ENCODE measurements at regions not wholly inside any gene's neighbourhood (a gene's known extent, or its start where the extent isn't known, plus 50 kb on each side); places are given as distances from the start of the nearest gene placed in this dataset.

DNA sequence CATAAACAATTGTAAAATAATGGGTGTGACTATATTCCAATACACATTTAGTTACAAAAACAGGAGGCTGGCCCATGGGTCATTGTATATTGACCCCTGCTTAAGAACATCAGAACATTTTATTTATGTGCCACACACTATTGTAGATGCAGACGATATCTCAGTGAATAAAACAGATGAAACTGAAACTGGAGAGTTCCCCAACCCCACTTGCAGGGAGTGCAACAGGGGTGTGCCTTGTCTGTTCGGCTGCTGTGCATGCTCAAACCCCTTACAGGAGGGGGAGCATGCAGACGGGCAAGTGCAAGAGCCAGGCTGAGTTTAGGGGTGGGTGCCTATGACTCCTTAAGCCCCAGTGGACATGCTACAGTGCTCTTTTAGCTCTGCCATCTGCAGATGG is 509.6 kb downstream of the IGSF11 start:
- Histone ChIP-seq H3K4me1 (replicated peaks in 1 of 2; ENCODE audit: control insufficient read depth in 2 of 2, insufficient read depth in 2 of 2, low read length in 2 of 2) (no peaks in the 10 kb centered on the region; a peak in 1 of 5 replicates), H3K9me1 (ENCODE audit: control insufficient read depth, insufficient read depth, low read length) (no peaks in the 10 kb centered on the region), H3K27ac (ENCODE audit: extremely low read depth, low read depth, low read length) (no peak overlapping the region), H3K4me3 (no peak overlapping the region), H3K9ac (ENCODE audit: insufficient read depth in 1 of 2, low read depth in 2 of 2, low read length in 2 of 2) (no peak overlapping the region), H3K4me2 (ENCODE audit: insufficient read depth, low read length) (no peak overlapping the region), H4K20me1 (replicated peaks; ENCODE audit: control insufficient read depth, insufficient read depth, low read length) (no peaks in the 10 kb centered on the region), H3K79me2 (ENCODE audit: control insufficient read depth, insufficient read depth, low read length) (no peaks in the 10 kb centered on the region), H3K36me3 (ENCODE audit: control insufficient read depth, insufficient read depth, low read length) (no peaks in the 10 kb centered on the region), H3K27me3 (ENCODE audit: control insufficient read depth in 2 of 2, insufficient read depth in 2 of 2, low read length in 2 of 2) (no peaks in the 10 kb centered on the region), H2AFZ (ENCODE audit: low read depth, low read length) (no peak overlapping the region), H3K9me3 (replicated peaks; ENCODE audit: control insufficient read depth, insufficient read depth, low read depth, low read length) (no peaks in the 10 kb centered on the region)
- no peak for ATAC-seq
- in situ Hi-C loops (cut with MboI) (no loop called here), intact Hi-C loops (cut with micrococcal nuclease) (no loop called here)
- CTCF ChIA-PET (ENCODE audit: low intra/inter-chr PET ratio) = no interaction called here
- no TSS peak for BruUV-seq (replicated peaks)
- POLR2A ChIA-PET = no interaction called here
- FAIRE-seq = no peak
- 26% methylated on average over 3 of the region's 3 CpGs for WGBS (ENCODE audit: insufficient coverage, low coverage, missing lambda C conversion rate)
- TF ChIP-seq NFATC3 (IDR thresholded peaks at IDR 0.05) (no peak), ZNF696 (CRISPR knock-in tag; conservative IDR thresholded peaks at IDR 0.05) (no peak), SP2 (IDR thresholded peaks at IDR 0.05; ENCODE audit: extremely low read depth, low read depth, low read length, poor library complexity, severe bottlenecking) (no peak), U2AF2 (optimal IDR thresholded peaks at IDR 0.05; ENCODE audit: low read depth, low read length) (no peak), IRF1 (CRISPR knock-in tag; IDR thresholded peaks at IDR 0.05; ENCODE audit: borderline replicate concordance) (no peak), YBX1 (IDR thresholded peaks at IDR 0.05) (no peak), HDAC8 (tag; IDR thresholded peaks at IDR 0.05) (no peak), GTF2F1 (IDR thresholded peaks at IDR 0.05; ENCODE audit: low read depth, low read length) (no peak), PTTG1 (tag; IDR thresholded peaks at IDR 0.05; ENCODE audit: low read depth) (no peak), ZNF174 (CRISPR knock-in tag; IDR thresholded peaks at IDR 0.05) (no peak)
- TF ChIP-seq, protein P1, sequence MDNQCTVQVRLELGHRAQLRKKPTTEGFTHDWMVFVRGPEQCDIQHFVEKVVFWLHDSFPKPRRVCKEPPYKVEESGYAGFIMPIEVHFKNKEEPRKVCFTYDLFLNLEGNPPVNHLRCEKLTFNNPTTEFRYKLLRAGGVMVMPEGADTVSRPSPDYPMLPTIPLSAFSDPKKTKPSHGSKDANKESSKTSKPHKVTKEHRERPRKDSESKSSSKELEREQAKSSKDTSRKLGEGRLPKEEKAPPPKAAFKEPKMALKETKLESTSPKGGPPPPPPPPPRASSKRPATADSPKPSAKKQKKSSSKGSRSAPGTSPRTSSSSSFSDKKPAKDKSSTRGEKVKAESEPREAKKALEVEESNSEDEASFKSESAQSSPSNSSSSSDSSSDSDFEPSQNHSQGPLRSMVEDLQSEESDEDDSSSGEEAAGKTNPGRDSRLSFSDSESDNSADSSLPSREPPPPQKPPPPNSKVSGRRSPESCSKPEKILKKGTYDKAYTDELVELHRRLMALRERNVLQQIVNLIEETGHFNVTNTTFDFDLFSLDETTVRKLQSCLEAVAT (IDR thresholded peaks at IDR 0.05) = no peak
- DNase-seq (ENCODE audit: extremely low read depth in 1 of 4, low spot score in 3 of 4) = no peak

Measured in K562 (cell line).